Hepatocyte (in vitro differentiated cells): ENCODE measurements at regions not wholly inside any gene's neighbourhood (a gene's known extent, or its start where the extent isn't known, plus 50 kb on each side); places are given as distances from the start of the nearest gene placed in this dataset.

Experiments
- CTCF ChIP-seq: fragments of 200-600 bp; sonication (generic); IDR thresholded peaks from 2 replicates; pipeline ENCODE4 v1.5.1; 2016; ENCODE audit warnings: antibody characterized with exemption, mild to moderate bottlenecking; ENCODE audit not compliant: poor library complexity
- EZH2 ChIP-seq: fragments of 200-600 bp; sonication (generic); IDR thresholded peaks from 2 replicates; pipeline ENCODE4 v1.6.1; 2016; ENCODE audit warnings: antibody characterized with exemption, mild to moderate bottlenecking, borderline replicate concordance
- EZH2phosphoT487 ChIP-seq: fragments of 200-600 bp; sonication (generic); IDR thresholded peaks from one replicate; pipeline ENCODE4 v1.6.1; 2018; ENCODE audit warnings: antibody characterized with exemption, mild to moderate bottlenecking, low read depth, moderate library complexity; ENCODE audit not compliant: unreplicated experiment, severe bottlenecking

GRCh38 chr9:13651526-13651925 is 372.0 kb upstream of the MPDZ start:
- TF ChIP-seq CTCF (no peak), EZH2phosphoT487 (no peak), EZH2 (no peak)
